IMR-90 (cell line): ENCODE measurements at regions not wholly inside any gene's neighbourhood (a gene's known extent, or its start where the extent isn't known, plus 50 kb on each side); places are given as distances from the start of the nearest gene placed in this dataset.
"Not testable (repeated sequence)": the region's sequence is repeated elsewhere in the genome, so short reads cannot be mapped to it uniquely, and the experiment has no call there.

Experiments used
- CTCF ChIP-seq: conservative IDR thresholded peaks from 2 replicates; pipeline ENCODE4 v1.5.1; 2012; ENCODE audit warnings: mild to moderate bottlenecking, low read depth, low read length, improper control_type of control experiment
- RAD21 ChIP-seq: IDR thresholded peaks from 2 replicates; pipeline ENCODE4 v1.6.1; 2012; ENCODE audit warnings: low read length, improper control_type of control experiment

GRCh38 chr12:8320791-8321370 is 93.5 kb upstream of the FAM90A1 start:
- not testable (repeated sequence) for TF ChIP-seq CTCF, RAD21
